ENCODE measurements at regions not wholly inside any gene's neighbourhood (a gene's known extent, or its start where the extent isn't known, plus 50 kb on each side); places are given as distances from the start of the nearest gene placed in this dataset.

DNA sequence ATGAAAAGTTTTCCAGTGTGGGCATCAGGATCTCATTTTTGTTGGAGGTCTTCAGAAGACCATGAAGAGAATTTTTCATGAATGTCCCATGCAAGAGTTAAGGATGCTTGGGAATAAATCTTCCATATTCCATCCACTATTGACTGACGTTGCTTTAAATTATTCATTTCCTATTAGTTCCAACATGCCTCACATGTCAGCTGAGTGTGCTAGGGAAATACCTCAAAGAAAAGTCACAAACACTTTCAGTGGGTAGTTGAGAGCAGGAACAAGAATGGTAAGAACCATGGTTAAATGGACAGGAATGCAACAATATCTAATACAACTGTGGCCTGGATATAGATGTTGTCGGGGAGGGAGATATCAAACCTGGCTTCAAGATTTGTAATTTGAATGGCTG, 610.1 kb downstream of the TECRL start:
- Mint-ChIP-seq H3K27me3 (no peaks in the 10 kb centered on the region), H3K4me1 (no peaks in the 10 kb centered on the region), H3K36me3 (no peaks in the 10 kb centered on the region), H3K9me3 (peaks cover 0 to 6% (median 3%) of the 10 kb centered on the region in 3 donors), H3K4me3 (no peak overlapping the region), H3K27ac (no peak overlapping the region)

DNA sequence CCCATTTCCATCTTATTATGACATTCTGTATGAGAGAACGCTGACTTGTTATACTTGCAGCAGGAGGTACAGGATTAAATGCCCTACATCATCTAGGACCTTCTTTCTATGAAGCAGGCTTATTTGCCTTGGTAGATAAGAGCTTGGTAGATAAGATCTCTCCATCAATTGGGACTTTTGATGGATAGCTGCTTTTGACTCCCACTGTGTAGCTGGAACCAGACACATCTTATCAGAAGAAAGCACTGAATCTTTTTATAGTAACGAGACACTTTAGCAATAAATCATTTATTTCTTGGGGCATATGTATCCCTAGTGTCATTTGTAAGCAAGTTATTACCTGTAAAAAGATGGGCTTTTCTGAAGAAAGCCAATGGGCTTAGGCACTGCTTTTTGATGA, 613.9 kb downstream of the TECRL start:
- H3K27ac Mint-ChIP-seq: no peak overlapping the region
- H3K36me3 Mint-ChIP-seq: no peaks in the 10 kb centered on the region
- no peak overlapping the region for H3K4me3 Mint-ChIP-seq
- no peaks in the 10 kb centered on the region for H3K27me3 Mint-ChIP-seq
- H3K9me3 Mint-ChIP-seq: peaks cover 2 to 8% (median 3%) of the 10 kb centered on the region in 3 donors
- H3K4me1 Mint-ChIP-seq: no peaks in the 10 kb centered on the region

DNA sequence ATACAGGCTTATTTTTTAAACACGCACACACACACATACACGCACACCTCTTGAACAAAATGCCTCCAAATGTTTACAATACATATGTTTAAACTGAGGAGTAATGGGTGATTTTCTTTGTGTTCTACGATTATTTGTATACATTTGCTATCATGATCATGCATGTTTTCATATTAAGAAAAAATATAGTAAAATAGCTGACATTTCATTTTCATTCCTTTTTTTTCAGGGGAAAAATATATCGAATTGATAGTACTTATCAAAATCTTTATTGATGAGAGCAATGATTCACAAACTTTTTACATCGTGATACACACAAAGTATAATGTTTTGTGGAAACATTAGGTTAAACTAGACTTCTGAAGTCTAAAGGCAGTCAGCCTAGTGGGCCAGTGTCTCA, 618.9 kb downstream of the TECRL start:
- peaks cover 4 to 6% (median 4%) of the 10 kb centered on the region in 3 donors for H3K9me3 Mint-ChIP-seq
- H3K4me3 Mint-ChIP-seq: no peak overlapping the region
- no peaks in the 10 kb centered on the region for H3K27me3 Mint-ChIP-seq
- H3K36me3 Mint-ChIP-seq: no peaks in the 10 kb centered on the region
- H3K27ac Mint-ChIP-seq: no peak overlapping the region
- no peaks in the 10 kb centered on the region for H3K4me1 Mint-ChIP-seq

DNA sequence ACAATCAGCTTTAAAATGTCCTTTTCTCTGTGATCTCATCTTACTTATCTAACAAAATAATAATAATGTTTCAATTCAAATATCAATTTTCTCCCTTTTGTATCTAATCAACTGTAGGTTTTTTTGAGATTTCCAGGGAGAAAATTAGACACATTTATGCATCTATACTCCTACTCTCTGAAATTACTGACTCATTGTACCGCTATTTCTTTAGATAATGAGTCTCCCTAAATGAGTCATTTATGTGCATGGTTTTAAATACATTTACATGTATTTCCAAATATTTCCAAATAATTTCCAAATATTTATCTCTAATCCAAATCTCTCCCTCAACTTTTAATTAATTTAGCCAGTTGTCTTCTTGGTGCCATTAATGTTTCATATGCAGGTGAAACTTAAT, 621.0 kb downstream of the TECRL start:
- H3K4me3 Mint-ChIP-seq: no peak overlapping the region
- no peaks in the 10 kb centered on the region for H3K4me1 Mint-ChIP-seq
- H3K9me3 Mint-ChIP-seq: peaks cover 4 to 7% (median 6%) of the 10 kb centered on the region in 3 donors
- H3K27ac Mint-ChIP-seq: no peak overlapping the region
- no peaks in the 10 kb centered on the region for H3K36me3 Mint-ChIP-seq
- H3K27me3 Mint-ChIP-seq: no peaks in the 10 kb centered on the region

DNA sequence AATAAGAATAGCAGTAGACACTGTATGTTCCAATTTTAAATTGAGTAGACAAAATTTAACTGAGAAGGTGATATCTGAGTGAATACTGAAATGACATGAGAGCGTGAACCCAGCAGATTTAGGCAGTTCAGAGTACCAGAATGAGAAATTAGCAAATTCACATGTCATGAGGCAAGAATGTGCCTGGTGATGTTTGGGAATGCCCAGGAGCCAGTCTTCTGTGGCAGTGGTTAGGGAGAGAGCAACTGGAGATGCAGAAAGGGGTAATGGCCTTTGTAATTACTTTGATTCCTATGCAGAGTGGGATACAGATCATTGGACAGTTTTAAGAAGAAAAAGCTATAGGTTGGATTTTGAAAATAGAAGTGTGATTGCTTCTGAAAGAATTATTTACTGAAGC, 621.9 kb downstream of the TECRL start:
- Mint-ChIP-seq H3K27me3 (no peaks in the 10 kb centered on the region), H3K27ac (no peak overlapping the region), H3K36me3 (no peaks in the 10 kb centered on the region), H3K9me3 (peaks cover 2 to 7% (median 5%) of the 10 kb centered on the region in 3 donors), H3K4me1 (no peaks in the 10 kb centered on the region), H3K4me3 (no peak overlapping the region)

DNA sequence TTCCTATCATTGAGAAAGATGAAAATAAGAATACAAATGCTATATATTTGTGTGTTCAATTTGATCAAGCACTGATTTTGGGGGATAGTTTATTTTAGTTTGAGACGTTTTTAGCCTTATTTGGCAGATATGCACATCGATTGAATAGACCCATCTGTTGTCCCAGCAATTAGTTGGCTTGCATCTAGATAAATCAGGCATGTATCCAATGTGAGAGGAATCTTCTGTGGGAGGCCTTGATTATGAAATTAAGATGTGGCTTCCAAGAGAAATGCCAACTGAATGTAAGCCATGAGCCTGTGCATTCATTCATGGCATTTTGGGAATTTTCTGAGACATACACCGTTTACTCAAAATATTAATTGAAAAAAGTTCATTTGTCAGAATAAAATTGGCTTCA, 623.1 kb downstream of the TECRL start:
- no peak overlapping the region for H3K4me3 Mint-ChIP-seq
- no peaks in the 10 kb centered on the region for H3K36me3 Mint-ChIP-seq
- no peaks in the 10 kb centered on the region for H3K27me3 Mint-ChIP-seq
- no peaks in the 10 kb centered on the region for H3K4me1 Mint-ChIP-seq
- H3K27ac Mint-ChIP-seq: no peak overlapping the region
- peaks cover 2 to 7% (median 2%) of the 10 kb centered on the region in 3 donors for H3K9me3 Mint-ChIP-seq

DNA sequence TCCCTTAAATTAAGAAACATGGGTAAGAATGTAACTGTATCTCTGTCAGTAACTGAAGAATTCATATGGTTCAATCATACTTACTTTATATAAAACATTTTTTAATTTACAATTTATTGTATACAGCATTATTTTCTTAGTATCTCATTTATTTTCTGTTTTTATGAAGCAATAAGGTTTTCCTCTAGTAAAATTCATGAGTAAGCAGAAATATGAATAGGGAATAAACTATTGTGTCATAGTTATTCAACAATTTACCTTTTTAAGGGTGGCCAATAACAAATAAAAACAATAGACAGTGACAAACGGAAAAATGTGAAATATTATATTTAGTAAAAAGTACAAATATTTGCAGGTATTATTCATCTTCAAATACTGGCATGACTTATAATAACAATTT, 624.4 kb downstream of the TECRL start:
- Mint-ChIP-seq H3K36me3 (no peaks in the 10 kb centered on the region), H3K27ac (no peak overlapping the region), H3K4me3 (no peak overlapping the region)

DNA sequence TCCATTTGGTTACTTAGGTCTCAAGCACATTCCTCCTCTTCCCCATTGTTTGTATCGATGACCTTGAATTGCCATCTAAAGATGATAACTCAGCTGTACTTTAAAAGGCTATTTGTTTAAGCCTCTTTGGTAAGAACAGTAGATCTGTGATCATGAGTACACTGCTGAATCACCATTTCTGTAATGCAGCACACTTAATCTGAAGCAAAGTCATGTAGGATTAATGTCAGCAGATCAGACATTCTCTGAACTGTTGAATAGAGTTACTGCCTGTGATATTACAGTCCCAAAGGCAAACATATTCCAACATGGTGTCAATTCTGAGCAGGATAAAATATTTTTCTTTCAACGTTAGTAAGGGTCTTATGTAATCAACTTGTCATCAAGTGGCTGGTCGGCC, 631.6 kb downstream of the TECRL start:
- H3K36me3 Mint-ChIP-seq: no peaks in the 10 kb centered on the region
- no peaks in the 10 kb centered on the region for H3K4me1 Mint-ChIP-seq
- H3K4me3 Mint-ChIP-seq: no peak overlapping the region
- H3K27ac Mint-ChIP-seq: no peak overlapping the region
- H3K27me3 Mint-ChIP-seq: no peaks in the 10 kb centered on the region
- H3K9me3 Mint-ChIP-seq: peaks cover 2 to 15% (median 7%) of the 10 kb centered on the region in 3 donors

More for the DNA sequence above, 624.4 kb downstream of the TECRL start:
- Mint-ChIP-seq H3K27me3 (no peaks in the 10 kb centered on the region), H3K4me1 (no peaks in the 10 kb centered on the region), H3K9me3 (peaks cover 2 to 15% (median 4%) of the 10 kb centered on the region in 3 donors)

DNA sequence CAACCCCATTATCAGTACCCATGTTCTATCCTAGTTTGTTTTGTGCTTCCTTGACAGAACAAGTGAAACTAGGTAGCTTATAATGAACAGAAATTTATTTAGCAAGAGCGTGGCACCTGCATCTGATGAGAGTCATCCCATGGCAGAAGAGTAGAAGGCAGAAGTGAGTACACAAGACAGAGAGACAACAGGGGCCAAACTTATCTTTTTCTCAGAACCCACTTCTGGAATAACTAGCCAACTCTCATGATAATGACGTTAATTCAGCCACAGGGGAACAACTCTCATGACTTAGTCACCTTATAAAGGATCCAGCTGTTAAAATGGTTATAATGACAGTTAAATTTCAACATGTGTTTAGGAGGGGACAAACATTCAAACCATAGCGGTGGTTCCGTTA, 644.9 kb downstream of the TECRL start:
- Mint-ChIP-seq H3K36me3 (no peaks in the 10 kb centered on the region), H3K4me3 (no peak overlapping the region), H3K27ac (no peak overlapping the region), H3K27me3 (no peaks in the 10 kb centered on the region), H3K4me1 (peaks cover 0 to 1% (median 0%) of the 10 kb centered on the region in 3 donors), H3K9me3 (peaks cover 0 to 15% (median 3%) of the 10 kb centered on the region in 3 donors)

DNA sequence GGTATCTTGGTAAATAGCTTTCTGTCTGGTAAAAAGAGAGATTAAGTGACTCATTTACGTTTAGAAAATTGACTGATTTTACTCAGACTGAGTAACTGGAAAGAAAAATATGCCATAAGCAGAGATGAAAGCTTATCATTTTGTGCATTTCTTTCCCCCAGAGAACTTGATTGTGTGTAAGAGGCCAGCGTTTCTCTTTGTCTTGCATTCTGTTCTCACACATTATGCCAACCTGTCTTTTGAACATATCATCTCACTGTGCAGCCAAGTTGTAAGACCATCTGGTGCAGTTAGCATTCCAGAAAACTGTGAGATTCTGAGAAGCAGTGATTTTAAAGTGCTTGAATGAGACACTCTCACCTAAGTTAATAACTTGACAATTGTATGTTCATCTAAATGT, 651.3 kb downstream of the TECRL start:
- H3K9me3 Mint-ChIP-seq: peaks cover 2 to 7% (median 4%) of the 10 kb centered on the region in 3 donors
- no peaks in the 10 kb centered on the region for H3K36me3 Mint-ChIP-seq
- no peak overlapping the region for H3K4me3 Mint-ChIP-seq
- H3K4me1 Mint-ChIP-seq: no peaks in the 10 kb centered on the region
- H3K27me3 Mint-ChIP-seq: no peaks in the 10 kb centered on the region
- H3K27ac Mint-ChIP-seq: no peak overlapping the region

DNA sequence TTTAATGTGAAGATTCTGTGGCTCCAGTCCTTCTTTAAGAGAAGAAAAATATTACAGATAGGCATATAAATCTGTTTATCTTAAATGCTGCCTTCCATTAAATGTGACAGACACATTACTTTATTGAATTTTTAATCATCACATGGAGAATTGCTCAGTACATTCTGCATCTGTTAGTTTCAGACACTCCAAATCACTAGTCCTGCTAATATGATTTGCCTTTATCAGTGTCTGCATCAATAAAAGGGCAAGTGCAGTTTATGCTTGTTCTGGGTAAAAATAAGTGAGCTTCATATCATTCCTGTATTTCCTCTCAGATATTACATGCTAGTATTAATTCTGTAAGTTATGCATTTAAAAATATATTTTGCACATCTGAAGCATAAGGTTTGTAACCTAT, 666.4 kb downstream of the TECRL start:
- Mint-ChIP-seq H3K27me3 (no peaks in the 10 kb centered on the region), H3K27ac (no peak overlapping the region), H3K4me1 (no peaks in the 10 kb centered on the region), H3K9me3 (no peaks in the 10 kb centered on the region), H3K4me3 (no peak overlapping the region), H3K36me3 (no peaks in the 10 kb centered on the region)

DNA sequence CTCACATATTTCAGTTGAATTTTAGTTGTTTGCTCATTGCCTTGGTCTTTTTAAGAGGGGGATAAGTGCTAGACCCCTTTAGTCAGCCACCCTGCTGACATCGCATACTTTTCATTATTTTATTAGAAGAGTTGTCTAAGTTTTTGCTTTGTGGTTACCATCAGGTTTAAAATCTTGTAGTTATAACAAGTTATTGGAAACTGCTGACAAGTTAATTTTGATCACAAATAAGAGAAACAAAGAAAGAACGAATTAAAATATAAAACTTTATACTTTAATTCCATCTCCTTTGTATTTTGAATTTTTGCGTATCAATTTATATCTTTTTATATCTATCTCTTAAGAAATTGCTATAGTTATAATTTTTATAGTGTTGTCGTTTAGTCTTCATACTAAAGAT, 679.7 kb downstream of the TECRL start:
- H3K4me1 Mint-ChIP-seq: no peaks in the 10 kb centered on the region
- no peak overlapping the region for H3K27ac Mint-ChIP-seq
- H3K36me3 Mint-ChIP-seq: no peaks in the 10 kb centered on the region
- H3K9me3 Mint-ChIP-seq: peaks cover 5 to 12% (median 7%) of the 10 kb centered on the region in 3 donors
- H3K4me3 Mint-ChIP-seq: no peak overlapping the region
- H3K27me3 Mint-ChIP-seq: no peaks in the 10 kb centered on the region

DNA sequence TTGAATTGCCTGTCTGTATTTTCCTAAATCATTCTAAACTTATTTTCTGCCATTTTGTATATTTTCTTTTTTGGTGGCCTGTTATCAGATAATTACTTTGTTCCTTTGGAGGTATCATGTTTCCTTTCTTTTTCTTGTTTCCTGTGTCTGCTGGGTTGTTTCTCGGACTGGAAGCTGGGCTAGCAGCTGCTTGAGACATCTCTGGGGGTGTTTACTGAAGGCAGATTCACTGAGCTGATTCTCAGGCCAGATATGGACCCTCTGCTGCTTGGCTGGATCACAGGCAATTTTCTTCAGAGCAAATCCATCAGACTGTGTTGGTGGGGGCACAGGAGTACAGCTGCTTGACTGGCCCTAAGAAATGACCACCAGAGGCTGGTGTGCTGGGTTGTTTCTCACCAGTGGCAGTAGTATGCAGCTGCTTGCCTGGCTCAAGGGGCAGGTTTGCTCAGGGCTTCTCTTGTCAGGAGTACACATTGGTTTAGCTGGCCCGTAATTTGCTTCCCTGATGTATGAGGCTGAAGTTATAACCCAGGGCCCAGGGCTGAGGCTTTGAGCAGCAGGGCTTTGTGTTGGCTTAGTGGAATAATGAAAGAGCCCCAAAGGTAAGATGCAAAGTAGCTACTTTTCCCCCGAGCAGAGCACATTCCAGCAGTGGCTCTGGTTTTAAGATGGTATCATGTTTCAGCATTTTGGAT, 680.6 kb downstream of the TECRL start:
- H3K4me1 Mint-ChIP-seq: no peaks in the 10 kb centered on the region
- H3K36me3 Mint-ChIP-seq: no peaks in the 10 kb centered on the region
- no peak overlapping the region for H3K27ac Mint-ChIP-seq
- peaks cover 5 to 11% (median 6%) of the 10 kb centered on the region in 3 donors for H3K9me3 Mint-ChIP-seq
- no peak overlapping the region for H3K4me3 Mint-ChIP-seq
- no peaks in the 10 kb centered on the region for H3K27me3 Mint-ChIP-seq

DNA sequence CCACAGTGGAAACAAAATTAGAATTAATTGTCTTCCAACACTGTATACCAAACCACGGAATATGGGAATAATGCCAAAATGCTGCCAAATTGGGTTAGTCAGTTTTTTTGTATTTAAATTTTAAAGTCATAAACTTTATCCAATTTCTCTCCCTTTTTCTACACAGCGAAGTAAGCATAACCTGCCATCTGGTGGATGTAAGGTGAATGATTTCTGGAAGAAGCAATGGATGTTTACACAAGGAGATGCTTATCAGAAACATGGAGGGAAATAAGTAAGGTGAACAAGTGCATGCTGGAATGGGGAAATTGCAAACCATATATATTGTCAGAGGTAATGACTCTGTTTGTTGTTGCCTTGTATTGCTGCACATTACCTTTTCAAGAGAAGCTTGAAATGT, 691.9 kb downstream of the TECRL start:
- Mint-ChIP-seq H3K4me3 (no peak overlapping the region), H3K9me3 (peaks cover 0 to 4% (median 3%) of the 10 kb centered on the region in 3 donors), H3K4me1 (no peaks in the 10 kb centered on the region), H3K36me3 (no peaks in the 10 kb centered on the region), H3K27me3 (no peaks in the 10 kb centered on the region), H3K27ac (no peak overlapping the region)

DNA sequence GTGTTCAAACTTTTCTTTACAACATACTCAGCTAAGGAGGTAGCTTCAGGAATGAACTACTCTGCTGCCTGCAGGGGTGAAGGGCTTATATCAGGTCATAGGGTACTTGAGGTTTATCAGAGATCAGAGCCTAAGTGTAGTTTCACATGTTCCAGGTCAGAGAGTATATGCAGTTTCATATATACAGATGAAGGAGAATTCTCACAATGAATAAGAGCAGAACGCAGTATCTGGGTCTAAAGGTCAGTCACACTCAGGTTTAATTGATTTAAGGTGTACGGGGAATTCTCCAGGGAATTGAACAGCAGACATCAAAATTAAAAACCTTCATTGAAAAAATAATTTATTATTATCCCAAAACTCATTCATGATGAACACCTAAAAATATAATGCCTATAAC, 700.6 kb downstream of the TECRL start:
- no peaks in the 10 kb centered on the region for H3K4me1 Mint-ChIP-seq
- no peaks in the 10 kb centered on the region for H3K36me3 Mint-ChIP-seq
- no peaks in the 10 kb centered on the region for H3K27me3 Mint-ChIP-seq
- H3K9me3 Mint-ChIP-seq: peaks cover 0 to 10% (median 6%) of the 10 kb centered on the region in 3 donors
- no peak overlapping the region for H3K27ac Mint-ChIP-seq
- H3K4me3 Mint-ChIP-seq: no peak overlapping the region

DNA sequence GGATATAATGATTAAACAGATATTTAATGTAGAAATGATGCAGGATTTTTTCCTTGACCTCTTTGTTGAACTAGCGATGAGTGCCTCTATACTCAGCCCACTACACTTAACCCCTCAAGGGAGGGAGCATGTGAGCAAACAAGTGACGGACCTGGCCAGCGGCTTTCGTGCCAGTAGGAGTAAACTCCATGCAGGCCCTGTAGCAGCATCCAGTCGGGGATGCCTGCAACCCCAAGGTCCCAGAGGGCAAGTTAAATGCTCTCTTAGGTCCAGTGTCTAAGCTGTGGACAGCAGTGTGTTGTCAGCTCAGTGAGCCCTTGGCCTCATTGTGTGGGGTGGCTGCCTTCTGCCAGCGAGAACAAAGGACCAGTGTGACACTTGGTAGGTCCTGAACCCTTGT, 708.7 kb downstream of the TECRL start:
- Mint-ChIP-seq H3K27ac (no peak overlapping the region), H3K9me3 (peaks cover 0 to 4% (median 2%) of the 10 kb centered on the region in 3 donors), H3K36me3 (no peaks in the 10 kb centered on the region), H3K4me3 (no peak overlapping the region), H3K27me3 (no peaks in the 10 kb centered on the region), H3K4me1 (no peaks in the 10 kb centered on the region)
